ENCODE measurements at regions not wholly inside any gene's neighbourhood (a gene's known extent, or its start where the extent isn't known, plus 50 kb on each side); places are given as distances from the start of the nearest gene placed in this dataset.

DNA sequence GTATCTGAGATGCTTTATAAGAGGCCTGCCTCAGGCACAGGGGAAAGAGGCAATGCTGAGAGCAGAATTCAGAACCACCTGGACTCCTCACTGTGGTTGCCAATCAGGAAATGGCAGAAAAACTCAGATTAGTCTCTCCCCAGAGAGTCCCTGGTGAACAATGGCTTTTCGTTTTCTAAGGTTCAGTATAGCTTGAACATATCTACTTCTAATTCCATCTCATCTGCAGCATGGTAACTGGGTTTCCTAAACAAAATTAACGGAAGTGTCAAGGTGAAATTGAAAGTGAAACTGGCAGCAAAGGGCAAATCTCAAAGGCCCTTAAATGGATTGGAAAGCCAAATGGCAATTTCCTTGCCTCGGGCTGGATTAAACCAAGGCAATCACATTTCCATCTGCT lies 480.2 kb upstream of the ACVR2A start:
- ATAC-seq (ENCODE audit: low read depth): no peak
- no peaks in the 10 kb centered on the region for H3K36me3 Mint-ChIP-seq
- H3K4me3 Mint-ChIP-seq: peak overlapping the region; percentile 4
- POLR2A ChIA-PET: no interaction called here
- no peak for DNase-seq
- H3K27ac Mint-ChIP-seq: peak overlapping the region; percentile 5
- H3K9me3 Mint-ChIP-seq: no peaks in the 10 kb centered on the region
- peaks cover 9% of the 10 kb centered on the region for H3K4me1 Mint-ChIP-seq
- no peaks in the 10 kb centered on the region for H3K27me3 Mint-ChIP-seq

DNA sequence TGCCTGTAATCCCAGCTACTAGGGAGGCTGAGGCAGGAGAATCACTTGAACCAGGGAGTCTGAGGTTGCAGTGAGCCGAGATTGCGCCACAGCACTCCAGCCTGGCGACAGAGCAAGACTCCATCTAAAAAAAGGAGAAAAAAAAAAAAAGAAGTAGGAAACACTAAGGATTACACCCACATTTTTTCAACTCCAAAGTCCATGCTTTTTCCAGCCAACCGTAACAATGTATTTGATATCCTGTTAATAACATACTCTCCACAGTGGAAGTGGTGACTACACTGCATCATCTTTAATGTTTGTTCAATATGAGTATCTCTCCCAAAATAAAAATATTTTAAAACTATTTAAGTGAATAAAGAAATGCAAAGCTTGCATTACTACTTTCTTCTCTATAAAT lies 481.6 kb upstream of the ACVR2A start:
- Mint-ChIP-seq H3K9me3 (peaks cover 2% of the 10 kb centered on the region), H3K4me3 (no peak overlapping the region), H3K36me3 (no peaks in the 10 kb centered on the region), H3K27ac (no peak overlapping the region), H3K4me1 (peaks cover 9% of the 10 kb centered on the region), H3K27me3 (peaks cover 3% of the 10 kb centered on the region)
- no peak for ATAC-seq (ENCODE audit: low read depth)
- POLR2A ChIA-PET: no interaction called here
- no peak for DNase-seq

DNA sequence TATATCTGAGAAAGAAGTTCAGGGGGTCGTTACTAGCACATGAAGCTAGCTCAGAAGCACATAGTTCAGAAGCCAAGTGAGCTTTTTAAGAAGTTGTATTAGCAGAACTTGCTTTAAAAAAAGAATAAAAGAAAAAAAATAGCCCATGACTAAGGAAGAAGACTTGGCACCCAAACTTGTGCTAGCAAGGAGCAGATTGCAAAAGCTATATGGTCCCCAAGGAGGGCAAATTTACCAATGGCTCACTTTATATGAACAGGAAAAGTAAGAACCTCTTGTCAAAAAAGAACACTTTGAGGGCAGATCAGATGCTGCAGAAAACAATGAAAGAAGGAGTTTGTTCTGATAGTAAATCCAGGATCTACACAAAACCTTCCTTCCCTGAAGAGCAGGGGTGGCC lies 486.5 kb upstream of the ACVR2A start:
- ATAC-seq (ENCODE audit: low read depth) (no peak), DNase-seq (no peak)
- Mint-ChIP-seq H3K27me3 (peaks cover 11% of the 10 kb centered on the region), H3K4me1 (no peaks in the 10 kb centered on the region), H3K36me3 (no peaks in the 10 kb centered on the region), H3K4me3 (no peak overlapping the region), H3K9me3 (peaks cover 4% of the 10 kb centered on the region), H3K27ac (no peak overlapping the region)
- POLR2A ChIA-PET: no interaction called here

DNA sequence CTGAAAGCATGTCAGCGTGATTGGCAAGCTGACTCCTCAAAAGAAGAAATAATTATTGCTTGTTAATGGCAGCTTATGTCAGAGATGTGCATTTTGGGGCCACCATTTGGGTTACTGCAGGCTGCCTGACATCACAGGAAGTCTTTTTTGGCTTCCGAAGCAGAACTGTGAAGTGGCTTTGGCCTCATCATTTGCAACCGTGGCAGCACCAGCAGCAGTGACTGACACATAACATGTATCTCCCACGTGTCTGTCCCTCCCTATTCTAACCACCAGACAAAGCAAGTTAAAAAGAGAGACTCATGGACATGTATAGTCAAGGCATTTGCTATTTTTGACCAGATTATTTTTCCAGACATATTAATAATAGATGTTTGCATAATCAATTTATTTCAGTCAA lies 488.7 kb upstream of the ACVR2A start:
- H3K27ac Mint-ChIP-seq: no peak overlapping the region
- ATAC-seq (ENCODE audit: low read depth): peak; percentile 47
- no peaks in the 10 kb centered on the region for H3K4me1 Mint-ChIP-seq
- no peak overlapping the region for H3K4me3 Mint-ChIP-seq
- H3K36me3 Mint-ChIP-seq: no peaks in the 10 kb centered on the region
- DNase-seq: no peak
- H3K9me3 Mint-ChIP-seq: peaks cover 4% of the 10 kb centered on the region
- H3K27me3 Mint-ChIP-seq: peaks cover 11% of the 10 kb centered on the region
- POLR2A ChIA-PET: no interaction called here

DNA sequence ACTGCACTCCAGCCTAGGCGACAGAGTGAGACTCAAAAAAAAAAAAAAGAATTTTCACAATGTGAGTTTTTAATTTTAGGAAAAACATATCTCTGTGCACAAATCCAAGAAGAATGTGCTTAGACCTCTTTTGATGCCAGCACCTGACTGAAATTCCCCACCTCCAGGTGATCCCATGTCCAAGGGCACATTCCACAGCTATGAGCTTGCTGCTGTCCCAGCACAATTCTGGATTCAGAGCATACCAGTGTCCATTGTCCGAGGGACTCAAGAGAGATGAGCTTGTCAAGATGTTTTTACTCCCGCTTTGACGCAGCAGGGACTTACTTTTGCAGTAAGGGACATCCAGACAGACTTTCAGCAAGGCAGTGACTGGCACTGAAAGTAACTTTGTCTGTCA lies 489.1 kb upstream of the ACVR2A start:
- H3K27ac Mint-ChIP-seq: no peak overlapping the region
- peaks cover 11% of the 10 kb centered on the region for H3K27me3 Mint-ChIP-seq
- H3K9me3 Mint-ChIP-seq: peaks cover 4% of the 10 kb centered on the region
- ATAC-seq (ENCODE audit: low read depth) (no peak), DNase-seq (no peak)
- no peak overlapping the region for H3K4me3 Mint-ChIP-seq
- no peaks in the 10 kb centered on the region for H3K36me3 Mint-ChIP-seq
- POLR2A ChIA-PET: no interaction called here
- H3K4me1 Mint-ChIP-seq: no peaks in the 10 kb centered on the region

DNA sequence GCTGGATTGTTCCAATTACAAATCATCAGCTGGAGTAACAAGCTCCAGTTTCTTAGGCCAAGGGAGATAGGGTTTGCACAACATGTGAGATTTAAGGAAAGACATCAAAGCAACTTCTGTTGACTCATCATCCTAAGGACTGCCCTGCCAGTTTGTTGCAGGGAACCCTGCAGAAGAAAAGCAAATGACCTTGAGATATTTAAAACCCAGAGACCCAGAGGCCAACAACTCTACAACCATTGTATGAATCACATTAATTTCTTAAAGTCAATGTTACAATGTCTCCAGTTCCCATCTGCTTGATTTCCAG lies 491.8 kb upstream of the ACVR2A start:
- DNase-seq: no peak
- Mint-ChIP-seq H3K27ac (no peak overlapping the region), H3K36me3 (no peaks in the 10 kb centered on the region), H3K27me3 (peaks cover 8% of the 10 kb centered on the region), H3K4me1 (no peaks in the 10 kb centered on the region), H3K4me3 (no peak overlapping the region), H3K9me3 (peaks cover 4% of the 10 kb centered on the region)
- POLR2A ChIA-PET: no interaction called here
- no peak for ATAC-seq (ENCODE audit: low read depth)

DNA sequence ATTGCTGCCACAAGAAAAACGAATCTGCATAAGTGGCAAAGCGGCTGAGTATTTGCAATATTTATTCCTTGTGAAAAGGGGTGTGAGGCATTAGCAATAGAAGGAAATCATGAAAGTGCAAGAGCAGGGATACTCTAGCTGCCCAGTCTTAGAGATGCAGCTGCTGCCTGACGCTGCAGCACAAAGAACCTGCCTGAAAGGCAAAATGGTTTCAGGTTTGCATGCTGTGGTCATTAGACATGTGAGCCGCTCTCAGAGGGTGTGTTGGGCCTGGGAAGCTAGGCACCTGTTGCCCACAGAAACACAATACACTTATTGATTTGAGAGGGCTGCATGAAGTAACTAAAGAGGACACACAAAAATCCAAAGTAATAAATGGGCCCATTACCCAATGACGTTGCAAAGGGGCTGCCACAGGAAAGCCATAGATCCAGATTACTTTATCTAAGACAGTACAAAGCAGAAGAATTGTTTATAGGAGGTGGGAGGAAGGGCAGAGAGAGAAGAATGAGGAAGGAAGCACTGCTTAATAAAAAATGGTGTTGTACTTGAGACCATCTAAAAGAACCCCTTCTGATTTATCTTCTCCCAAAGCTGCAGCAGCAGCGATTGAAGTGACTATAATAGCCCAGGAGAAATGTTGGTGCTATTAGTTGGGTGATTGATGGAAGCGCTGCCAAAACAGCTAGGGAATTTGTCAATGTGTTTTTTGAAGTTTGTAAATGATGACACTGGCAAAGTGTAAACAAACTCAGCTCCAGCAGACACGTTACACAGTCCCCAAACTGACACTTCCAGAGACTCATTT lies 492.4 kb upstream of the ACVR2A start:
- H3K4me1 Mint-ChIP-seq: no peaks in the 10 kb centered on the region
- POLR2A ChIA-PET: no interaction called here
- H3K4me3 Mint-ChIP-seq: no peak overlapping the region
- ATAC-seq (ENCODE audit: low read depth) (no peak), DNase-seq (no peak)
- H3K27me3 Mint-ChIP-seq: peaks cover 4% of the 10 kb centered on the region
- peaks cover 2% of the 10 kb centered on the region for H3K9me3 Mint-ChIP-seq
- H3K36me3 Mint-ChIP-seq: no peaks in the 10 kb centered on the region
- no peak overlapping the region for H3K27ac Mint-ChIP-seq

DNA sequence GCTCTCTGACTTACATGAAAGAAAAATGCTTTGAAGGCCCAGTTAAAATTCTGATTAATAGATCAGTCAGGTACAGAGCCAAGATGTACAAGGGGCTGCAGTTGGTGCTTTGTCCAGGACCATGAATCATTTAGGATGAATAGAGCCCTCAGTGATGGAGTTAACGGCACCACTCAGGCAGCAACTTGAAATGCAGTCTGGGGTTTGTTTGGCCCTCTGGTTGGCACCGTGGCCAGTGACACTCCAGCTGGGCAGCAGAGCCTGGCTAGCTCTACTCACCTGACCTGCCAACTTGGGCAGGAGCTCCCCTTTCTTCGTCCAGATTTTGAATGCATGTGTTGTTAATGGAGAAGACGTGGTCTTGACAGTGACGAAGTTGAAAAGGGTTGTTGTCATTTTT lies 493.0 kb upstream of the ACVR2A start:
- peaks cover 5% of the 10 kb centered on the region for H3K27me3 Mint-ChIP-seq
- no peaks in the 10 kb centered on the region for H3K36me3 Mint-ChIP-seq
- H3K27ac Mint-ChIP-seq: no peak overlapping the region
- no peak for DNase-seq
- H3K9me3 Mint-ChIP-seq: peaks cover 2% of the 10 kb centered on the region
- no peak overlapping the region for H3K4me3 Mint-ChIP-seq
- POLR2A ChIA-PET: no interaction called here
- no peak for ATAC-seq (ENCODE audit: low read depth)
- H3K4me1 Mint-ChIP-seq: no peaks in the 10 kb centered on the region

DNA sequence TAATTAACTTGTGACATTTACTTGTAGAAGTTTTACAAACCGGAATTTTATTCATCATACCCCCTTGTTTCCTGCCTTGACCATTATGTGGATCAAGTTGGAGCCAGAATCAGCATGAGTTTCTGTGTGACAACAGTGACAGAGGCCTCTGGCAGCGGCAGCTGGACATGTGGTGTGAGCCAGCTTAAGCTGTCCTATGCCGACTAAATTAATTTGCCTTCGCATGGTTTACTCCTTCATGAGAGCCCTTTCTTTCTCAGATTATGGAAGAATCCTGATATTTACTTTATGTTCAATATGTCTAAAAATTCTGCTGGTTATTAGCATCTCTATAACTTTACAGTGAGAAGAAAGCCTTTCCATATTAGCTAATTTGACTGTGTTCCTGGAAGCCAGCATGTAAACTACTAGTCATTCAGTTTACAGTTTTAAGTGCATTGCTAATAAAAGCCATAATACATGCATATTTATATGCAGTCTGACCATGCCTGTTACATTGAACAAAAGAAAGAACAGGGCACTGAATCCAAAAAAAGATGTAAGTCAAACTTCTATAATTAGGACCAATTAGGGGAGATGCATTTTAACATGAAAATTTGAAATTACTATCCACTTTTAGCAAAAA lies 495.8 kb upstream of the ACVR2A start:
- H3K4me3 Mint-ChIP-seq: no peak overlapping the region
- POLR2A ChIA-PET: no interaction called here
- no peaks in the 10 kb centered on the region for H3K36me3 Mint-ChIP-seq

DNA sequence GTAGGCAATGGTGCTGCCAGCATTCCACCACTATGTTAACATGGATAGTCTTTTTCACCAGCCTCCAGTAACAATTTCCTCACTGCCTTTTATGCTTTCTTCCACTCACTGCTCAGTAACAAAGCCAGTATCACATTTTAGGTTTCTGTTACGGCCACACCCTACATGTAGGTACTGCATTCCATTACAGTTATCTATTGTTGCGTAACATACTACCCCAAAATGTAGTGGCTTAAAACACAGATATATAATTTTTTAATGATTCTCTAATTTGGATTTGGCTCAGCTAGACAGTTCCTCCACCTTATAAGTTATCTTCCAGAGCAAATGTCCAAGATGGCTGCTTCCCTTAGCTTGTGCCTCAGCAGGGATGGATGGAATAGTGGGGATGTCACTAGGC lies 498.7 kb upstream of the ACVR2A start:
- peaks cover 2% of the 10 kb centered on the region for H3K36me3 Mint-ChIP-seq
- no peak for DNase-seq
- no peaks in the 10 kb centered on the region for H3K4me1 Mint-ChIP-seq
- no peak overlapping the region for H3K27ac Mint-ChIP-seq
- H3K4me3 Mint-ChIP-seq: no peak overlapping the region
- H3K27me3 Mint-ChIP-seq: peaks cover 7% of the 10 kb centered on the region
- POLR2A ChIA-PET: no interaction called here
- peaks cover 10% of the 10 kb centered on the region for H3K9me3 Mint-ChIP-seq
- ATAC-seq (ENCODE audit: low read depth): no peak

More for the DNA sequence above, 495.8 kb upstream of the ACVR2A start:
- Mint-ChIP-seq H3K27ac (no peak overlapping the region), H3K9me3 (peaks cover 9% of the 10 kb centered on the region), H3K4me1 (no peaks in the 10 kb centered on the region), H3K27me3 (peaks cover 2% of the 10 kb centered on the region)
- ATAC-seq (ENCODE audit: low read depth) (no peak), DNase-seq (no peak)

DNA sequence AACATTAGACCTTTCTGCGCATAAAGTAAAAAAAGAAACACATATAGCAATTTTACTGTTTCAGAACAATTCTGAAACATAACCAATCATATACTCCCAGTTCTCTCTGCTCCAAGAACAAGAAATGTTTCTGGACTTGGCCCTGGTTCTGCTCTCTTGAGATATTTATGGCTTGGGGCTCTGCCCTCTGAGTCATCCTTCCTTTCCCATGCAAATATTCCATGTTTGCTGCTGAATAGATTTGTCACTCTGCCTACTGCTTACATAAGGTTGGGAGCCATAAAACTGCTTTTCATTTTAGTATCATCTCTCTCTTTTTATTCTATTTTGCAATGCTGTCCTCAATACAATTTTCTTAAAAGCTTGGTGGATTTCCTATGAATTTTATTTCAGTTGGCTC lies 499.6 kb upstream of the ACVR2A start:
- peaks cover 2% of the 10 kb centered on the region for H3K36me3 Mint-ChIP-seq
- no peak for DNase-seq
- H3K27ac Mint-ChIP-seq: no peak overlapping the region
- H3K9me3 Mint-ChIP-seq: peaks cover 10% of the 10 kb centered on the region
- H3K27me3 Mint-ChIP-seq: peaks cover 7% of the 10 kb centered on the region
- ATAC-seq (ENCODE audit: low read depth): no peak
- H3K4me3 Mint-ChIP-seq: no peak overlapping the region
- H3K4me1 Mint-ChIP-seq: no peaks in the 10 kb centered on the region
- POLR2A ChIA-PET: no interaction called here

DNA sequence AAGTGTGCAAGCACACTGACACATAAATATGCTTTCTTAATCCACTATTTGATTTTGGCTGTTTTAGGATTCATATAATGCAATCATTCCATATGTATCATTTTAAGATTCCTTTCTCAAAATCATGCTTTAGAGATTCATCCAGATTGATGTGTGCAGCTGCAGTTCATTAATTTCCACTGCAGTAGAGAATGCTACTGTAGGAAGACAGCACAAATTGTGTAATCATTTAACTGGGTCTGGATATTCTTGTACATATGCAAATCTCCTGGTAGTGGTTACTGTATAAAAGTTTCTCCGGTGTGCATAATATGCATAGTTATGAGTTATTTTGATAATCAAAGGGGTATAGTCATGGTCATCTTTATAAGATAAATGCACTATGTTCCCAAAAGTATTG lies 502.5 kb upstream of the ACVR2A start:
- POLR2A ChIA-PET: no interaction called here
- peaks cover 9% of the 10 kb centered on the region for H3K9me3 Mint-ChIP-seq
- no peak for DNase-seq
- no peak overlapping the region for H3K4me3 Mint-ChIP-seq
- peaks cover 2% of the 10 kb centered on the region for H3K36me3 Mint-ChIP-seq
- H3K4me1 Mint-ChIP-seq: no peaks in the 10 kb centered on the region
- H3K27ac Mint-ChIP-seq: no peak overlapping the region
- peaks cover 7% of the 10 kb centered on the region for H3K27me3 Mint-ChIP-seq
- ATAC-seq (ENCODE audit: low read depth): no peak

DNA sequence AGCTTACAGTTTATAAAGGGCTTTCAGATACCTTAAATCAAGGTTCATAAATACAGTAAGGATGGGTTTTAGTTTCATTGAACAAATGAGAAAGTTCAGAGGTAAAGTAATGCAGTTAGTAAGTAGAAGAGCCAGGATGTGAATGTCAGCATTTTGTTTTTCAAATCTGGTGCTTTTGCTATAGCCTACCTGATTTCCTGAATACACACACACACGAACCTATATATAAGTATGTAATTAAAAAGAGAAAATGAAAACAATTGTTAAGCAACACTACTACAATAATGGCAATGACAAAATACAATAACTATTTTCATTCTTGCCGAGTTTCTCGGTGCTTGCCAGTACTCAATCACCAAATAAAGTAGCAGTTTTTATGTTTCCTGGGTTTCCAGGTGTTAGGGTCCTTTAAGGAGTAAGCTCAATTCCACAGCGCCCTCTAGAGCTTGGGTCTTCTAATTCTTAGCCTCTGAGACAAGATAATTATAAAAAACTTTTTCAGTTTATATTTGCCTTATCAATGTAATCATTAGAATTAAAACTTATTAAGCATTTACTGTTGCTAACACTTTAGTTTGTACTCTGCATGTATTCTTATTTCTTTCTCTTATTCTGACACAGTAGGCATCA lies 512.9 kb upstream of the ACVR2A start:
- Mint-ChIP-seq H3K36me3 (no peaks in the 10 kb centered on the region), H3K4me1 (peaks cover 7% of the 10 kb centered on the region), H3K9me3 (peaks cover 2% of the 10 kb centered on the region), H3K27ac (no peak overlapping the region), H3K4me3 (no peak overlapping the region), H3K27me3 (peaks cover 2% of the 10 kb centered on the region)
- ATAC-seq (ENCODE audit: low read depth): no peak
- DNase-seq: no peak
- POLR2A ChIA-PET: no interaction called here

DNA sequence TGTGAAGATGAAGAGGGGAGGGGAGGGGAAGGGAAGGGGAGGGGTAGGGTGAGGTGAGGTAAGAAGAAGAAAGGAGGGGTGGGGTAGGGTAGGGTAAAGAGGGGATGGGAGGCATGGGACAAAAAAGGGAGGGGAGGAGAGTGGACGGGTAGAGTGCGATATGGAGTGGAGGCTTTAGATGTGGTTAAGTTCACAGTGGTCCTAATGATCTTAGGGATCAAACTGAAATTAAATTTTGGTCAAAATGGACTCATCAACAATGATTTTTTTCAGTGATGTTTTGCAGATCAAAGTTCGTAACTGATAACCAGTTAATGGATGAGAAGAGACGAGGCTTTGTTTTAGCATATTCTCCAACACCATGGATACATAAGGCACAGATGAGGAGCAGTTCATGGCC lies 513.9 kb upstream of the ACVR2A start:
- Mint-ChIP-seq H3K36me3 (no peaks in the 10 kb centered on the region), H3K4me3 (no peak overlapping the region), H3K27me3 (peaks cover 2% of the 10 kb centered on the region), H3K9me3 (peaks cover 2% of the 10 kb centered on the region), H3K27ac (no peak overlapping the region), H3K4me1 (peaks cover 9% of the 10 kb centered on the region)
- no peak for ATAC-seq (ENCODE audit: low read depth)
- POLR2A ChIA-PET: no interaction called here
- no peak for DNase-seq

Measured in activated naive CD8-positive, alpha-beta T cell treated with anti-CD3 and anti-CD28 coated beads, Interleukin-2, amount 10 ng/mL, durations not matched to agents 7 days and 5 days (primary cell).